Upper lobe of left lung (tissue), 6 donors: ENCODE measurements at regions not wholly inside any gene's neighbourhood (a gene's known extent, or its start where the extent isn't known, plus 50 kb on each side); places are given as distances from the start of the nearest gene placed in this dataset.

Experiments used
- ATAC-seq, 2 donors: fragments of 200-7000 bp; cut with Tn5 transposase; one replicate each; pipeline ENCODE4 v1.9.1; 2022; ENCODE audit warnings: mild to moderate bottlenecking in 2 of 2, moderate library complexity in 2 of 2; ENCODE audit not compliant: low FRiP score in 2 of 2
- DNase-seq, 2 donors: peaks; one replicate each; pipeline ENCODE4 v3.0.0-alpha.2; 2019 to 2020
- H3K27ac ChIP-seq, 4 donors: fragments of 200-600 bp; sonication (generic); one replicate each; pipeline ENCODE4 v1.5.1; 2016 to 2019
- H3K27me3 ChIP-seq, 4 donors: fragments of 200-600 bp; sonication (generic); one replicate each; pipeline ENCODE4 v1.5.1; 2017 to 2019
- H3K36me3 ChIP-seq, 4 donors: fragments of 200-600 bp; sonication (generic); one replicate each; pipeline ENCODE4 v1.5.1; 2016 to 2019
- H3K4me1 ChIP-seq, 4 donors: fragments of 200-600 bp; sonication (generic); one replicate each; pipeline ENCODE4 v1.5.1; 2018 to 2019
- H3K4me3 ChIP-seq, 4 donors: fragments of 200-600 bp; sonication (generic); one replicate each; pipeline ENCODE4 v1.5.1; 2017 to 2019; ENCODE audit warnings: mild to moderate bottlenecking in 2 of 4, moderate library complexity in 1 of 4
- H3K9me3 ChIP-seq, 4 donors: fragments of 200-600 bp; sonication (generic); one replicate each; pipeline ENCODE4 v1.5.1; 2018 to 2019
- EP300 ChIP-seq, 4 donors: sonication (generic); formaldehyde crosslinking; IDR thresholded peaks; one replicate each; pipeline ENCODE4 v1.5.1; 2017; ENCODE audit warnings: antibody characterized with exemption in 4 of 4, control low read depth in 2 of 4
- POLR2A ChIP-seq, 4 donors: fragments of 450-650 bp; IDR thresholded peaks; one replicate each; pipeline ENCODE4 v1.5.1; 2016 to 2017; ENCODE audit warnings: antibody characterized with exemption in 4 of 4, mild to moderate bottlenecking in 2 of 4
- POLR2AphosphoS5 ChIP-seq, 2 donors: sonication (generic); formaldehyde crosslinking; IDR thresholded peaks; one replicate each; pipeline ENCODE4 v1.5.1; 2017; ENCODE audit warnings: antibody characterized with exemption in 2 of 2
- WGBS, 2 donors: methylation state at CpG; one replicate each; pipeline ENCODE4 v1.1.5; 2017 to 2018; 5-methylcytosine and 5-hydroxymethylcytosine counted together
- TF ChIP-seq, protein P1 (sequence below), 6 experiments: fragments of 450-650 bp in 4 of 6; fragments of 200-600 bp in 2 of 6; sonication (generic) in 2 of 6; IDR thresholded peaks; one replicate each; pipeline ENCODE4 v1.5.1; 2016 to 2019; ENCODE audit warnings: antibody characterized with exemption in 6 of 6
- donor health status: DM: no; HTN: no; CAD: no; lungs with moderate emphysema.
- donor health status: DM: no; HTN: yes; CAD: no; lungs with severe emphysema.

DNA sequence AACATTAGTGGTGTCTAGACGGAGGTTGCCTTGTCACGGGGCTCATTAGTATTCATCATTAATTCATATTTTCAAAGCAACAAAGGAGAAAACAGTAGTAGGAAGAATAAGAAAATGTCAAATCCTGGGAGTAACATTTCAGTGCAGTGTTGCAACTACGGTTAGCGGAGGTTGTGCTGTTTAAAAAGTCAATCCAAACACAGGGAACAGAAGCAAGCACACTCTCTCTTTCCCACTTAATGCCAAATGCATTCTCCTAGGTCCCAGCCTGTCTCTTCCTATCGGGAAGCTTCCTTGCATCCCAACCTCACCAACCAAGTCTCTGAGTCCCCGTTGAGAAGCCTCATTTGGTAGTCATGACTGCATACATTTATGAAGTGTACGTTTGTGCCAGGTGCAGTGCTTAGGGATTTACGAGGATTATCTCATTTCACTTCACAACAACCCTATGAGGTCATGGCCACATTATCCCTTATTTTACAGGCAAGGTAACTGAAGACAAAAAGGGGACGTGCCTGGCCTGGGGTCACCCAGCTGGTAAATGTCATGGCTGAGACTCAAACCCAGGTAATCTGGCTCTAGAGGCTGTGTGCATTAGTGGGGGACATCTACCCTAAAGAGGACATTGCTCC, 283.6 kb upstream of the SALL1 start:
- Histone ChIP-seq H3K4me3 (no peak overlapping the region), H3K27ac (no peak overlapping the region), H3K27me3 (no peaks in the 10 kb centered on the region), H3K9me3 (no peaks in the 10 kb centered on the region), H3K36me3 (no peaks in the 10 kb centered on the region), H3K4me1 (no peaks in the 10 kb centered on the region)
- WGBS, 2 donors, result 71 to 75% methylated on average over 9 of the region's 9 CpGs
- TF ChIP-seq POLR2A (IDR thresholded peaks at IDR 0.05) (no peak), POLR2AphosphoS5 (IDR thresholded peaks at IDR 0.05) (no peak)
- TF ChIP-seq, protein P1, sequence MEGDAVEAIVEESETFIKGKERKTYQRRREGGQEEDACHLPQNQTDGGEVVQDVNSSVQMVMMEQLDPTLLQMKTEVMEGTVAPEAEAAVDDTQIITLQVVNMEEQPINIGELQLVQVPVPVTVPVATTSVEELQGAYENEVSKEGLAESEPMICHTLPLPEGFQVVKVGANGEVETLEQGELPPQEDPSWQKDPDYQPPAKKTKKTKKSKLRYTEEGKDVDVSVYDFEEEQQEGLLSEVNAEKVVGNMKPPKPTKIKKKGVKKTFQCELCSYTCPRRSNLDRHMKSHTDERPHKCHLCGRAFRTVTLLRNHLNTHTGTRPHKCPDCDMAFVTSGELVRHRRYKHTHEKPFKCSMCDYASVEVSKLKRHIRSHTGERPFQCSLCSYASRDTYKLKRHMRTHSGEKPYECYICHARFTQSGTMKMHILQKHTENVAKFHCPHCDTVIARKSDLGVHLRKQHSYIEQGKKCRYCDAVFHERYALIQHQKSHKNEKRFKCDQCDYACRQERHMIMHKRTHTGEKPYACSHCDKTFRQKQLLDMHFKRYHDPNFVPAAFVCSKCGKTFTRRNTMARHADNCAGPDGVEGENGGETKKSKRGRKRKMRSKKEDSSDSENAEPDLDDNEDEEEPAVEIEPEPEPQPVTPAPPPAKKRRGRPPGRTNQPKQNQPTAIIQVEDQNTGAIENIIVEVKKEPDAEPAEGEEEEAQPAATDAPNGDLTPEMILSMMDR (IDR thresholded peaks at IDR 0.05), result no peak
- ATAC-seq (no peak), DNase-seq (no peak)

DNA sequence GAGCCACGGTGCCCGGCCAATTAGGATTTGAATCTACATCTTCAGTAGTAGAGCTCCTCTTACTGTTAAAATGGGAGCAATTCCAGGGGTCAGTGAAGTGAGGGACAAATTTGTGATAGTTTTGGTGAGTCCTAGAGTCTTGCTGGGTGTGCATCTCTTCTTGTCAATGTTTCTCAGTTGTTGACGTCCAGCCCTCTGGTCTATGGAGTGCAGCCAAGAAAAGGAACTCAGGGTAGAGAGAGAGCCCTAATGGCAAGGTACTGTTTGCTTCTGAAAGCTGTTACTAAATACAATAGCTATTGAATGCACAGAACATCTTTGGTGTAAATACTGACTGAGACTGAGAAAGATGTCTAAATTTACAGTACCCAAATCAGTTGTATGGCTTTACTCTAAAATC, 282.5 kb upstream of the SALL1 start:
- ATAC-seq (no peak), DNase-seq (no peak)
- no peak for TF ChIP-seq EP300 (IDR thresholded peaks at IDR 0.05)
- TF ChIP-seq, protein P1 (IDR thresholded peaks at IDR 0.05), result no peak
- no peak for TF ChIP-seq POLR2AphosphoS5 (IDR thresholded peaks at IDR 0.05)
- no peak for TF ChIP-seq POLR2A (IDR thresholded peaks at IDR 0.05)
- no peak overlapping the region for H3K27ac ChIP-seq
- H3K27me3 ChIP-seq, result no peaks in the 10 kb centered on the region
- no peaks in the 10 kb centered on the region for H3K36me3 ChIP-seq
- H3K4me1 ChIP-seq, result no peaks in the 10 kb centered on the region
- H3K9me3 ChIP-seq, result no peaks in the 10 kb centered on the region
- no peak overlapping the region for H3K4me3 ChIP-seq
- WGBS, 2 donors, result 36 to 69% methylated on average over 3 of the region's 3 CpGs

DNA sequence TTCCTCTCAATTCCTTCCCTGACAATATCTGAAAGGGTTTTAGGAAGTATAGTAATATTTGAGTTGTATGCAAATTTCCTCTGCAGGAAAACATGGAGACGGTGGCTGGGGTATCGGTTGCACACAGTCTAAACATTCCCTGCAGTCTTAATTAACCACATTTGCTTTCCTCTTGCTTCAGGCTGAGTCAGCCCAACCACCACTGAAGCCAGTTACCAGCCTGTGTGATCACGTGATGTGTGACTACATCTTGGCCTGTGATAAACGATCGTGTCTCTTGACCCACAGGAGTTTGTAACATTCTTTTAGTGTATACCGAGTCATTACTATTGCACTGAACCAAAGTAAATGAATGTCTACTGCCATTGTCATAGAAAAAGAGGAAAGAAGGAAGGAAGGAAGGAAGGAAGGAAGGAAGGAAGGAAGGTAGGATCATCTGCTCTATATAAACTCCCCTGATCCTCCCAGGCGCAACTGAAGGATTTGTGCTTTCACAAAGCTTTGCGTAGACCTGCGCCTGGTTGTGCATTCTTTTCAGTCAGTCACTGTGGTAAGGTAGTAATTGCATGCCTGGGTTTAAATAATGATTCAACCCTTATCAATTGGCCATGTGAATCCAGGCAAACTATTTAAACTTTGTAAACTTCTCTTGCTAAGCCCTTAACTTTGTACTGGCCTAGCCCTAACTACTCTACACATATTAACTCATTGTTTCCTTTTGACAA, 280.6 kb upstream of the SALL1 start:
- DNase-seq (no peak), ATAC-seq (no peak)
- H3K4me1 ChIP-seq, result no peaks in the 10 kb centered on the region
- H3K27ac ChIP-seq, result no peak overlapping the region
- H3K9me3 ChIP-seq, result no peaks in the 10 kb centered on the region
- no peak overlapping the region for H3K4me3 ChIP-seq
- TF ChIP-seq POLR2AphosphoS5 (IDR thresholded peaks at IDR 0.05) (no peak), EP300 (IDR thresholded peaks at IDR 0.05) (no peak), POLR2A (IDR thresholded peaks at IDR 0.05) (no peak)
- TF ChIP-seq, protein P1 (IDR thresholded peaks at IDR 0.05), result no peak
- 32 to 35% methylated on average over 9 of the region's 9 CpGs for WGBS, 2 donors
- H3K36me3 ChIP-seq, result no peaks in the 10 kb centered on the region
- no peaks in the 10 kb centered on the region for H3K27me3 ChIP-seq

DNA sequence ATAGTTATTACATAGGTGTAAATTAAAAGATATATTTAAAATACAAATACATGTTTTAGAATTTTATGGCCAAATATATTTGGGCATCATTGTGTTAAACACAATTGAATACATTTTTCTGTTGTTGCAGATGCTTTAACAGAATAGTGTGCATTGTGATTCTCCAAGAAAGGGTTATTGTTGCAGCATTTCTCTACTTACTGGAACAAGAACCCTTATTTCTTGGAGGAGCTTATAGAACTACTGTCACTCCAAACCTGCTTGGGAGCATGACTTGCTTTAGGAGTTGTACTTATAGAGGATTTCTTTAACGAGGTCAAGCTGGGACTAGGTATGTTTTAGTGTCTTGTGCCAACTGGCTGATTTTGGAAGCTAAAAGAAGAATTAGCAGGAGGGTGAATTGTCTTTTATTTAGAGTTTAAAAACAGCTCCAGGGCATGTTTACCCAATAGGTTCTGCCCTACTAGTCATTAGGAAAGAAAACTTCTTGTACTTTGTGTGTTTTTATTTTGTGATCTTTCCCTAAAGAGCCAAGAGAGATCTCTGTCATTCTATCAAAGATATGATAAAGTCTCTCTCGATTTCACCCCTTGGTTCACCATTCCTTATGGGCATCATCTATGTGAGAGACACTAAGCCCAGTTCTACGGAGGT, 279.8 kb upstream of the SALL1 start:
- H3K9me3 ChIP-seq, result no peaks in the 10 kb centered on the region
- WGBS, 2 donors, result 67 to 69% methylated on average over 3 of the region's 3 CpGs
- DNase-seq, result no peak
- TF ChIP-seq POLR2AphosphoS5 (IDR thresholded peaks at IDR 0.05) (no peak), EP300 (IDR thresholded peaks at IDR 0.05) (no peak), POLR2A (IDR thresholded peaks at IDR 0.05) (no peak)
- TF ChIP-seq, protein P1 (IDR thresholded peaks at IDR 0.05), result no peak
- H3K36me3 ChIP-seq, result no peaks in the 10 kb centered on the region
- H3K27ac ChIP-seq, result no peak overlapping the region
- ATAC-seq, result no peak
- no peaks in the 10 kb centered on the region for H3K4me1 ChIP-seq
- H3K27me3 ChIP-seq, result no peaks in the 10 kb centered on the region
- H3K4me3 ChIP-seq, result no peak overlapping the region
